ENCODE measurements at regions not wholly inside any gene's neighbourhood (a gene's known extent, or its start where the extent isn't known, plus 50 kb on each side); places are given as distances from the start of the nearest gene placed in this dataset.

- no peak for TF ChIP-seq SIN3A (IDR thresholded peaks at IDR 0.05; ENCODE audit: borderline replicate concordance, insufficient read depth, low read depth, low read length)
- TF ChIP-seq CTCF (IDR thresholded peaks at IDR 0.05): no peak
Observed at GRCh38 chr12:20030826-20031225, 337.5 kb upstream of the PDE3A start.
